NCI-H146 (cell line): ENCODE measurements at regions not wholly inside any gene's neighbourhood (a gene's known extent, or its start where the extent isn't known, plus 50 kb on each side); places are given as distances from the start of the nearest gene placed in this dataset.

Experiments
- DNase-seq: peaks from one replicate; lab custom pipeline; 2025; lab: John Stamatoyannopoulos, UW

GRCh38 chr4:3831529-3832150 lies 65.5 kb downstream of the ADRA2C start:
- no peak for DNase-seq

GRCh38 chr4:3832536-3833220 lies 66.5 kb downstream of the ADRA2C start:
- DNase-seq = no peak

- DNase-seq = no peak
Measured at GRCh38 chr4:3833326-3833989, 67.3 kb downstream of the ADRA2C start.

- DNase-seq = no peak
Measured at GRCh38 chr4:3834186-3834662, 68.0 kb downstream of the ADRA2C start.

DNA sequence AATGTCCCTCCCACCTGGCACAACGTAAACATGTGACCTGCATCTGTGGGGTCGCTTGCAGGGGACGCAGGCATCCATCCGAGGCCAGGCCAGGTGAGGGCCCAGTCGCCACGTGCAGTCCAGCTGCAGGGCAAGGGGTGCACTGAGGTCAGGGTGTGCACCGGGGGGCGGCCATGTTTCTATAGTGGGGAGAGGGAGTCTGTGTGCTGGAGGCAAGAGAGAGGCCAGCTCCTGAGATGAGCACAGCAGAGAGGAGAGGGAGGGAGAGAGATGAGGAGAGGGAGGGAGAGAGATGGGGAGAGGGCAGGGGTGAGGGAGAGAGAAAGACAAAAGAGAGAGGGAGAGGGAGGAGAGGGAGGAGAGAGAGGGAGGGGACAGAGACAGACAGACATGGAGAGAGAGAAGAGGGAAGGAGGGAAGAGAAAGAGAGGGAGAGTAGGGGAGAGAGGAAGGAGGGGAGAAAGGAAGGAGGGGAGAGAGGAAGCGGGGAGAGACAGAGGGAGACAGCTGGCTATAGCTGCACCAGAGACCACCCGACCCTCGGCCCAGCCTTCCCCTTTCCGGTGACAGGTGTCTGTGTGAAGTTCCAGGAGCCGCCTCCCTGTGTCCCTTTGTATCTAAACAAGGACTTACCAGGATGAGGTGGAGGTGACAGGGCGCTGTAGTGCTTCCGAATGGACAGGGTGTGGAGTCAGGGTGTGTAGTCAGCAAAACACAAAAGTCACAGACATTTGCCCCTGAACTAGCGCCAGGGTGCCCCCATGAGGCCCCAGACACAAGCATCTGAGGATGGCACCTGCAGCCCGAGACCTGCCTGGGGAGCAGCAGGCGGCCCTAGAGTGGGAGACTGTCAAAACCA lies 68.7 kb downstream of the ADRA2C start:
- no peak for DNase-seq

DNA sequence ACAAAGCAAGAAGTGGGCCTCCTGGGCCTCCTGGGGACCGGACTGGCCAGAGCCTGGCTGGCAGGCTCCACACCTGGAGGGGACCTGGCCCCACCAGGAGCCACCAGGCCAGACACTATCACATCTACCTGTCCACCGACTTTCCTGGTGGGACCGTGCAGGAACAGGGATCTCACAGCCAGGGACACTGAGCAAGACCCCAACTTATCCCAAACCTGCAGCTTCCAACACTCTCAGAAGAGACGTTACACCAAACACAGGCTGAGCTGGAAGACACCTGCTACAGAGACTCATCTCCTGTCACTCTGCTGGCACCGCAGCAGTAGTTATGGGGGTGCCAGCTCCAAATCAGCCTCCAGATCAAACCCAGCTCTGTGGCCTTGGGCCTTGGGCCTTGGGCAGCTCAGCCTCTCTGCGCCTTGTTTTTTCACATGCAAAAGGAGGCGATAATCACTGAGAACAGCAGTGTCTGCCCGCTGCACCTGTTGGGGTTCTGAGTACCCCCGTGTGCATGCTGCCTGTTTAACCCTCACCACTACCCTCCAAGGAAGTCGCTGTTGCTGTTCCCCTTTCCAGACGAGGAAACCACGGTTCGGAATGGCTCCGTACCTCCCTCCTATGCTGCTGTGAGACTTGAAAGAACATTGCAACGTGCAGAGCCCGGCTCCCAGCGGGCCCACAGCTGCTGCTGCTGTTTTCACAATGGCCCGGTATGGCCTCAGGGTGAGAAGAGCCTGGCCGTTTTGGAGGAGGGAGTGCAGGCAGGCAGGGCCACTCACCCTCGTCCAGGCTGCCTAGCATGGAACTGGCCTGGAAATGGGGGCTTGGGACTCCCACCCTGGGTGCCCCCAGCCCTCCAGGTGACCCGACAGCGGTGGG lies 69.6 kb downstream of the ADRA2C start:
- DNase-seq = no peak

- no peak for DNase-seq
Measured at GRCh38 chr4:3836406-3836755, 70.2 kb downstream of the ADRA2C start.

GRCh38 chr4:3836756-3837601 lies 70.8 kb downstream of the ADRA2C start:
- peak; percentile 36 for DNase-seq

DNA sequence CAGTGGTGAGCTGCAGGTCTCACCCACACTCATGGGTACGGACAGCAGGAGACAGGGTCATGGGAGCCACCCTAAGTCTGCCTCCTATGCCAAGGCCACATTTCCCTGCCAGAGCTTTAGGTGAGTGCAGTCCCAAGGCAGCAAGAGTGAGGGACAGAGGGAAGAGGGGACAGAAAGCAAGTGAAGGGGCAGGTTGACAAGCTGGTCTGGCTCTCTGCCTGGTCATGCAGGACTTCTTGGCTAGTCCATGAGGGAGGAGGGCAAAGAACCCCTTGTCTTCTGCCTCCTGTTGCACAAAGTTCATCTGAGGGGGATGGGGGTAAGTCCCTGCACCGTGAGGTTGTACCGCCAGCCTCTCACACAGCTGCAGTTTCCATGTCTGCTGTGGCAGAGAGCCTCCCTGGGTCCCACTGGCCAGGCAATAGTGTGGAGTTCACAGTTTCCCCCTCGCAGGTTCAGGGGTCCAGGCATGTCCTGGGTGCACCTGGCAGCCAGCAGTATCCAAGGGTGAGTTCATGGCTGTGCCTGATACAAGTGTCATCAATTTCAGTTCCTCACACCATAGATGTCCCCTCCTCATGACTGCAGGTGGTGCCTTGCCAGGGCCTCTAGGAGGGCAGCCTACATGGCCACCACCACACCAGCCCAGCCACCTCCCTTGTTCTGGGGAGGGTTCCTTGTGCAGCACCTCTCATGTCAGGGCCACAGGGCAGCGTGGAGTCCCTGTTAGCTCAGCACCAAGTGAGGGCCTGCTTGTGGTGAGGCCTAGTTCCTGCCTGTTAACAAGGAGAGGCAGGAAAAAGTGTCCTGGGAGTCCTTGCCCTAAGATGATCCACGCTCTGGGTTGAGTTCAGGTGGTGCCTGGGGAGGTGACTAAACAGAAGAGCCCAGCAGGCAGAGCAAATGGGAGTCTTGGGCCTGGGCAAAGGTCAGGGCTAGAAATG lies 72.5 kb downstream of the ADRA2C start:
- no peak for DNase-seq

DNA sequence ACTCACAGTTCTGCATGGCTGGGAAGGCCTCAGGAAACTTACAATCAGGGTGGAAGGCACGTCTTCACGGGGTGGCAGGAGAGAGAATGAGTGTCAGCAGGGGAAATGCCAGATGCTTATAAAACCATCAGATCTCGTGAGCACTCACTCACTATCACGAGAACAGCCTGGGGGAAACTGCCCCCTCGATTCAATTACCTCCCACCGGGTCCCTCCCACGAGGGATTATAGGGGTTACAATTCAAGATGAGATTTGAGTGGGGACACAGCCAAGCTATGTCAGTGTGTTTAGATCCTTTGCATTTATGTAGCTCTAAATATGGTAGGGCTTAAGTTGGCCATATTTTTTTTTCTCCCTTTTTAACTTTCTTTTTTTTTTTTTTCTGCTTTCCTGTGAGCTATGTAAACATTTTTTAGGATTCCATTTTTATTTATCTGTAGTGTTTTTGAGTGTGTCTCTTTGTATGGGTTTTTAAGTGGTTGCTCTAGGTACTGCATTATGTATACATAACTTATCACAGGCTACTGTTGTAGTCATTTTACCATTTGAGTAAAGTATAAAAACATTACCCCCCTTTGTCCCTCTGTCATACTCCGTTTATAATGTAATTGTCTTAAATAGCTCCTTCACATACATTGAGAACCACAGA lies 79.0 kb downstream of the ADRA2C start:
- DNase-seq = no peak

DNA sequence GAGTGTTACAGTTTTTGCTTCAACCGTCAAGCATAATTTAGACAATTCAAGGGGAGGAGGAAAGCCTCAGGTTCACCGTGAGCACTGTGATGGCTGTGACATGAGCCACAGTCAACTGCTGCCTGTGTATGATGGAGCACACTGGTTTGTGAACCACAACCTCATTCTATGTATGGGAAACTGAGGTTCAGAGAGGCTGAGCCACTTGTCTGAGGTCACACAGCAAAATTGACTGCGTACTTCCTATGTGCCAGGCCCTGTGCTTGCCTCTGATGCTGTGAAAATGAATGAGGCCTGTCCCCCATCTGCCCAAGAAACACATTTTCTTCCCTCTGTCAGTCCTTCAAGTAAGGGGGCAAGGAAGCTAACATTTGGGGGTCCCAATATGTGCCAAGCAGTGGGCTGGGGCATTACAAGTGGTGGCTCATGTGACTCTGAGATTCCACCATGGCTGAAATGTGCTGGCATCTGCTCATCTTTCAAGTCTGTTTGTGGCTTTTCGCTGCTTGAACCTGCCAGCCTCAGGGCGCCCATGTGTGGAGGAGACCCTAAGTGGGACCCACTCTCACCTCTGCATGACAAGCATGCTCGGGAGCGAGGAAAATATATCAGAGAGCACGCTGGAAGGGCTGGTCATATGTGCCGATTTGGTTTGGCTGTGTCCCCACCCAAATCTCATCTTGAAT lies 79.7 kb downstream of the ADRA2C start:
- no peak for DNase-seq

- no peak for DNase-seq
Measured at GRCh38 chr4:3847211-3847940, 81.2 kb downstream of the ADRA2C start.

- no peak for DNase-seq
Measured at GRCh38 chr4:3848323-3848722, 82.1 kb downstream of the ADRA2C start.

GRCh38 chr4:3849140-3849539 lies 83.0 kb downstream of the ADRA2C start:
- DNase-seq = no peak

GRCh38 chr4:3850128-3850527 lies 83.9 kb downstream of the ADRA2C start:
- no peak for DNase-seq

DNA sequence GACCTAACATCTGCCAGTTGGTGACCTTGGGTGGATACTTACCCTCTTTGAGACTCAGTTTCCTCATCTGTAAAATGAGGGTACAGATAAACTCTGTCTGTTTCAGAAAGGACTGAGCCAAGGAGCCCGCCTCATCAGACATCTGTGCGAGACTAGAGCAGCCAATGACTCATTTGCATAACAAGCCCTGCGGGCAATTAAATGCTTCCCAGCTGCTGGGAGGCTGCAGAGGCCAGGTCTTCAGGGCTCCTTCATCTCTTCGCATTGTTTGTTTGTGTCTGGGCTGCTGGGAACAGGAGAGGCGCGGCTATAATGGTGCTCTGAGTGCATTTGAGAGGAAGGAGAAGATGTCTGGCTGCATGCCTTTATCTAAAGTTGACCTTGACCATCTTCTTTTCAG lies 85.0 kb downstream of the ADRA2C start:
- DNase-seq = no peak

DNA sequence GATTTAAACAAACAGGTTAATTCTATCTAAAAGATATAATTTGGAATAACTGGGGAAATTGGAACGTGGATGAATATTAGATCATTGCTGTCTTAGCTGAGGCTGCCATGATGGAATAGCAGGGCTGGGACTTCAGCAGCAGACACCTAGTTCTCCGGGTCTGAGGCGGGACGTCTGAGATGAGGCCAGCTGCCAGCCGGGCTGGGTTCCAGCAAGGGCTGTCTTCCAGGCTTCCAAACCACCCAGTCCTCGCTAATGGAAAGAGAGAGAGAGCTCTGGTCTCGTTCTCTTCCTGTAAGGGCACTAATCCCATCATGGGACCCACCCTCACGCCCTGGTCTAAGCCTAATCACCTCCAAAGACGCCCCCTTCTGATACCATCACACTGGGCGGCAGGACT lies 85.7 kb downstream of the ADRA2C start:
- DNase-seq = no peak

DNA sequence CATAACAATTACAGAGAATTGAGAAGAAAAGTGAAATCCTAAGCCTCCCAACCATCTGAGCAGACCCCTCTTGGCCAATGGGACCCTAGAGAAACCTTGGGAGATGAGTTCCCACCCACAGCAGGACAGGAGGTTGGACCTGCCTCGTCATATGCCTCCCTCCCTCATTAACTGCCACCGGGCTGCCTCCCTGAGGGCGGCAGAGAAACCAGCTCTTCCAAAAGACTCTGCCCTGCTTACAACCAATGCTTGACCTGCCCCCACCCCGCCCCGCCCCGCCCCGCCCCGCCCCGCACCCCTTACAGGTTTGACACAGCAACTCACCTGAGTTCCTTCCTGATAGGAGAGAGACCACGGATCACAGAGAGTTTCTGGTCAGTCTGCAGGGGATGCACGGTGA lies 86.1 kb downstream of the ADRA2C start:
- no peak for DNase-seq
